BE2C (cell line): ENCODE measurements at regions not wholly inside any gene's neighbourhood (a gene's known extent, or its start where the extent isn't known, plus 50 kb on each side); places are given as distances from the start of the nearest gene placed in this dataset.

Experiments
- DNase-seq: peaks from one replicate; pipeline ENCODE4 v3.0.0-alpha.2; 2020
- H3K27me3 ChIP-seq: fragments of 250-450 bp; sonication (Bioruptor Pico); 2 replicates; pipeline ENCODE4 v1.5.1; 2020; ENCODE audit warnings: mild to moderate bottlenecking
- H3K36me3 ChIP-seq: fragments of 250-450 bp; sonication (Bioruptor Pico); 2 replicates; pipeline ENCODE4 v1.5.1; 2020; ENCODE audit warnings: mild to moderate bottlenecking
- H3K4me1 ChIP-seq: fragments of 250-450 bp; sonication (Bioruptor Pico); 2 replicates; pipeline ENCODE4 v1.5.1; 2020
- H3K4me3 ChIP-seq: 2 replicates; pipeline ENCODE4 v1.5.1; 2011; ENCODE audit warnings: low read depth, low read length
- H3K9me3 ChIP-seq: fragments of 250-450 bp; sonication (Bioruptor Pico); 2 replicates; pipeline ENCODE4 v1.5.1; 2020
- TF ChIP-seq, protein P1 (sequence below): IDR thresholded peaks from 2 replicates; pipeline ENCODE4 v1.5.1; 2012; ENCODE audit warnings: mild to moderate bottlenecking, low read depth, low read length

DNA sequence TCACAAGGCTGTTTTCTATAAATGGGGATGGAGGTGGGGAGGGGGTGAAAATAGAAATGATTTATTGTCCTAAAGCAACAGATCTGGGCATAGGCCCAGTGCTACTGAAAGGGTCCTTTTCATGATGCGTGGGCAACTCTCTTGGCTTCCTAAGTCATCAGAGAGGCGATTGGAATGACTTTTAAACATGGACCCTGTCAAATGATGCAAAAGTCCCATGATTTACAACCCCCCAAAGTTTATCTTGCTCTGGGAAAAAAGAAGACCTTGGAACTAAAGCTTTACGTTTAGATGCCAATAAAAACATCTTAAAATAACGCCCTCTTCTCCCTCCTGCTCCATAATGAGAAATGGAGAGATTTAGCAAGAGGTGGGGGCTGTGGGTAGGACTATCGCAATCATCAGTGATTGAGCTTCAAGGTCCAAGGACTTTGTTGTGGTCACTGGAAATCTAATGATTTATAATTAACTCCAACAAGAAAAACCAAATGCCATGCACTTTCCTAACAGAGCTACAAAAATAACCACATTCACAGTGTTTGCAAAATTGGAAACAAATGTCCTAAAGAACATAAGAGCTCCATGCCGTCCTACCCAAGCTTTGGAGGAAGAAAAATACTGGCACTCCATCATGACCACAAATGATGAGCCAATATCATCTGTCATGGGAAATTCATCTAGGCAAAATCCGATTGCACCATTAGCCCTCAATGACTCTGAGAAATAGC is 167.5 kb upstream of the CLINT1 start:
- Histone ChIP-seq H3K4me1 (no peaks in the 10 kb centered on the region), H3K4me3 (no peak overlapping the region), H3K9me3 (no peaks in the 10 kb centered on the region; the same call in 1 of the 2 replicates), H3K36me3 (no peaks in the 10 kb centered on the region), H3K27me3 (no peaks in the 10 kb centered on the region)
- TF ChIP-seq, protein P1, sequence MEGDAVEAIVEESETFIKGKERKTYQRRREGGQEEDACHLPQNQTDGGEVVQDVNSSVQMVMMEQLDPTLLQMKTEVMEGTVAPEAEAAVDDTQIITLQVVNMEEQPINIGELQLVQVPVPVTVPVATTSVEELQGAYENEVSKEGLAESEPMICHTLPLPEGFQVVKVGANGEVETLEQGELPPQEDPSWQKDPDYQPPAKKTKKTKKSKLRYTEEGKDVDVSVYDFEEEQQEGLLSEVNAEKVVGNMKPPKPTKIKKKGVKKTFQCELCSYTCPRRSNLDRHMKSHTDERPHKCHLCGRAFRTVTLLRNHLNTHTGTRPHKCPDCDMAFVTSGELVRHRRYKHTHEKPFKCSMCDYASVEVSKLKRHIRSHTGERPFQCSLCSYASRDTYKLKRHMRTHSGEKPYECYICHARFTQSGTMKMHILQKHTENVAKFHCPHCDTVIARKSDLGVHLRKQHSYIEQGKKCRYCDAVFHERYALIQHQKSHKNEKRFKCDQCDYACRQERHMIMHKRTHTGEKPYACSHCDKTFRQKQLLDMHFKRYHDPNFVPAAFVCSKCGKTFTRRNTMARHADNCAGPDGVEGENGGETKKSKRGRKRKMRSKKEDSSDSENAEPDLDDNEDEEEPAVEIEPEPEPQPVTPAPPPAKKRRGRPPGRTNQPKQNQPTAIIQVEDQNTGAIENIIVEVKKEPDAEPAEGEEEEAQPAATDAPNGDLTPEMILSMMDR = no peak
- no peak for DNase-seq

DNA sequence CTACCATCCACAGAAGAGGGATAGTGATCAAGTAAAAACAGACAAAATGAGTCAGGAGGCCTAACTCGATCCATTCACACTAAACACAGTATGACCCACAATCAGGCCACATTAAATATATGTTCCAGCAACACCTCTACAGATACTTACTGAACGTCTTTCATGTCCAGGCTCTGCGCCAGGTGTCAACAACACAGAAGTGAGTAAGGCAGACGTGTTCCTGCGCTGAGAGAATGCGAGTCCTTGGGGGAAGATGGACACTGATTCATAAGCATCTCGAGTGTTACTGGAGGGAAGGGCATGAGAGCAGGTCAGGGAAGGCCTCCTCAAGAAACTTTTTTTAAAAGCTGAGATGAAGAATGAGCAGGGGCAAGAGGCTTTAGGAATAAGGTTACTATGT is 164.3 kb upstream of the CLINT1 start:
- no peaks in the 10 kb centered on the region for H3K4me1 ChIP-seq
- no peaks in the 10 kb centered on the region; the same call in 1 of the 2 replicates for H3K9me3 ChIP-seq
- H3K36me3 ChIP-seq = no peaks in the 10 kb centered on the region
- no peaks in the 10 kb centered on the region for H3K27me3 ChIP-seq
- TF ChIP-seq, protein P1 = no peak
- no peak for DNase-seq
- H3K4me3 ChIP-seq = no peak overlapping the region

DNA sequence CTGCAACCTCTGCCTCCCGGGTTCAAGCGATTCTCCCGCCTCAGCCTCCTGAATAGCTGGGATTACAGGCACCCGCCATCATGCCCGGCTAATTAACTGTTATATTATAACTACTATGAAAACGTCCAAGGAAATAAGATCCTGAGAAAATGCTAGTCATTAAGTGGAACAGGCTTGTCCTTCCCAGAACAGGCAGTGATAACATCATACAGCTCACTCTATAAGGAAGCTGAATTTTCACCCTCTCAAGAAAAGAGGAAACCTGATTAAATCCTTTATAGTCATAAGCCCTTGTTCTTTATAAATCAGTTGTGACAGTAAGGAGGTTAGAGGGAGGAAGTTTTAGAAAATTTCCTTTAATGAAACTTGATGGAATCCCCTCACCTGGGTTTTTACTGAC is 163.9 kb upstream of the CLINT1 start:
- Histone ChIP-seq H3K36me3 (no peaks in the 10 kb centered on the region), H3K4me3 (no peak overlapping the region), H3K27me3 (no peaks in the 10 kb centered on the region), H3K4me1 (no peaks in the 10 kb centered on the region), H3K9me3 (no peaks in the 10 kb centered on the region; the same call in 1 of the 2 replicates)
- no peak for DNase-seq
- TF ChIP-seq, protein P1 = no peak

DNA sequence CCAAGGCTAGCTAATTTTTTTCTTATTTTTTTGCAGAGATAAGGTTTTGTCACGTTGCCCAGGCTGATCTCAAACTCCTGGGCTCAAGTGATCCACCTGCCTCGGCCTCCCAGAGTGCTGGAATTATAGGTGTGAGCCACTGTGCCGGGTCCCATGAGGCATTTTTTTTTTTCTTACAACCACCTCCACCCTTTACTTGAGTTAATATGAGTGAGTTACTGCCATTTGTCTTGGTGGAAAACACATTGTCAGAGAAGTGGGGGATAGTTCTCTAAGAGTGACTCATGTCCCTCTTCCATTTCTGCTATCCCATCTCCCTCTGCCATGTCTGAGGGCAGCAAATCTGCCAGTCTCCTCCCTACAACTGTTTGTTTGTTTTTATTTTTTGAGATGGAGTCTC is 163.4 kb upstream of the CLINT1 start:
- no peak for DNase-seq
- Histone ChIP-seq H3K27me3 (no peaks in the 10 kb centered on the region), H3K4me1 (no peaks in the 10 kb centered on the region), H3K9me3 (no peaks in the 10 kb centered on the region; the same call in 1 of the 2 replicates), H3K4me3 (no peak overlapping the region), H3K36me3 (no peaks in the 10 kb centered on the region)
- TF ChIP-seq, protein P1 = no peak

DNA sequence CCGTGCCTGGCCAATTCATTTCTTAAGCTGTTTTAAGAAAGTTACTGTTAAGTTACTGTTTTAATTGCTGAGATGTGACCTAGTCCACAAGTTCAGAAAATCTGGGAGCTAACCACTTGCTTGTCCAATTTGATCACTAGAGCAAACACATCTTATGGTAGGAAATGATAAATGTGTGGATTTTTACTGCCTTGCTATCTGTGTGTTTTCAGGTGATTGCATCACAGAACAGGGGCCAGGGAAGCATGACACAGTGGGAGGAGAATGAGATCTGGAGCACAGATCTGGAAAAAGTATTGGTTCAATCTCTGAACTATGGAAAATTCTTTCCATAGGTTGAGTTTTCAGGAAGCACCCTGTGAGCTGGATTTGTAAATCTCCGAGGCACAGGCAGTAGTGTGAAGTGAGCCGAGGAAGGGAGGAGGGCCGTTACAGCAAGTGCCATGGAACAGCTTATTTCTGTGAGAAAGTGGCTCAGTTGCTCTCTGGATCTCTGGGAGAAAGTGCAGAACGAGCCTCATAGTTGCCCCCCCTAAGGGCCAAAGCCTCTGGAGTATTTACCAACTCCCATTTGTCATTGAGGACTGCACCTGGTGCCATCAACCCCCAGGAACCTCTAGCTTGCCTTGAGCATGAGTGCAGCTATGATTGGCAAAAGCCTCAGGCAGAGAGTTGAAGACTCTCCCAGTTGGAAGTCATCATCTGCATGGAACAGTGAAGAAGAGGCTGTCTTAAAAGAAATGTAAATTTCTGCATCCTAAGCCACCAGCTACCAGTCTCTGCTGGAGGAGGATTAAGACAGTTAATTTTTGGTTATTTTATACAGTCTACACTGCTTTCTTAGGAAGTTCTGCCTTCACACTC is 161.8 kb upstream of the CLINT1 start:
- H3K4me1 ChIP-seq = no peaks in the 10 kb centered on the region
- no peak for DNase-seq
- H3K4me3 ChIP-seq = no peak overlapping the region
- no peaks in the 10 kb centered on the region; the same call in 1 of the 2 replicates for H3K9me3 ChIP-seq
- TF ChIP-seq, protein P1 = no peak
- no peaks in the 10 kb centered on the region for H3K27me3 ChIP-seq
- H3K36me3 ChIP-seq = no peaks in the 10 kb centered on the region
